Activated CD8-positive, alpha-beta memory T cell treated with anti-CD3 and anti-CD28 coated beads, Interleukin-2, amount 10 ng/mL, durations not matched to agents 7 days and 5 days (primary cell): ENCODE measurements at regions not wholly inside any gene's neighbourhood (a gene's known extent, or its start where the extent isn't known, plus 50 kb on each side); places are given as distances from the start of the nearest gene placed in this dataset.

ENCODE experiments used
- ATAC-seq: fragments of 150-1000 bp; cut with Tn5 transposase; one replicate; pipeline ENCODE4 v1.10.0; 2021; ENCODE audit warnings: moderate library complexity
- CTCF ChIA-PET: fragments of 350-600 bp; sonication (Branson Sonifier 250); formaldehyde crosslinking; loops from one replicate; lab custom pipeline; 2021; ENCODE audit warnings: antibody characterized with exemption; lab: Charles Lee
- DNase-seq: peaks from one replicate; pipeline ENCODE4 v3.0.0-alpha.2; 2020
- H3K27ac Mint-ChIP-seq: one replicate; pipeline ENCODE4 v1.8.0; 2021; ENCODE audit warnings: mild to moderate bottlenecking, mixed read lengths
- H3K27me3 Mint-ChIP-seq: one replicate; pipeline ENCODE4 v1.8.0; 2021; ENCODE audit warnings: mixed read lengths
- H3K36me3 Mint-ChIP-seq: one replicate; pipeline ENCODE4 v1.8.0; 2021; ENCODE audit warnings: mild to moderate bottlenecking, mixed read lengths
- H3K4me1 Mint-ChIP-seq: one replicate; pipeline ENCODE4 v1.8.0; 2021; ENCODE audit warnings: mixed read lengths
- H3K4me3 Mint-ChIP-seq: one replicate; pipeline ENCODE4 v1.8.0; 2021; ENCODE audit warnings: mild to moderate bottlenecking, moderate library complexity, mixed read lengths
- H3K9me3 Mint-ChIP-seq: one replicate; pipeline ENCODE4 v1.8.0; 2022; ENCODE audit warnings: low read depth, mixed read lengths

DNA sequence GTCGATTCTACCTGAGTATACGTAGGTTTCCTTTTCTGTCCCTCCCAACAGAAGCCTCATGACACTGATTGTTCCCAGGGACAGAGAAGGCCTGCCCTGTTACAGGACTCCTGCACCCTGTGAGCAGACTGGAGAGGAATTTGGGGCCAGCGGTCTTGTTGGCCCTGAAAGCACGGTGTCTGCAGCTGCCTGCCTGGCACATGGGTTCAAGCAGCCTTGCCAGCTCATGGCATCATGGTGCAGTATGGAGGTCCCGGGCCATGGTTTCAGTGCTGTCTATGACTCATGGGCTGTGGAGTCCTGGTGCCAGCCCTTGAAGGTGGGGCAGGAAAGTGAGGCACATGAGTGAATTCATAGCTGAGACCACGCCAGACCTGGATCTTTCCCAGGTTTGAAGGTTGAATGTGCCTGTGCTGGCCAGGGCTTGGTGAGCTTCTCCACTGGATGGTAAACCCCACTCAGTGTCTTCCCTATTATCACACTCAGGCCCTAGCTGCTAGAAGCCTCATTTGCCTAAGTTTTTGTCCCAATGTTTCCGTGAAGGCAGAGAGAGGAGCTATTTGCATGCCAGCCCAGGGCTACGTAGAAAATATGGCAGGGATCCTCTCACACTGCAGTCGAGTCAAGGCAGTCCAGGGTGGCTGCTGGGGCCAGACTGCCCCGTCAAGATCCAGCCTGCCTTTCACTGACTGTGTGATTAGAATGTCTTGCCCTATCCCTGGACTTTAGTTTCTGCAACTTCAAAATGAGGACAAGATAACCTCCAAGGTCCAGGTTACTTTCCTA, 277.2 kb upstream of the CCL2 start:
- Mint-ChIP-seq H3K4me3 (no peak overlapping the region), H3K27me3 (peaks cover 19% of the 10 kb centered on the region), H3K27ac (no peak overlapping the region), H3K36me3 (no peaks in the 10 kb centered on the region), H3K4me1 (no peaks in the 10 kb centered on the region), H3K9me3 (no peaks in the 10 kb centered on the region)
- CTCF ChIA-PET = no interaction called here
- DNase-seq (no peak), ATAC-seq (no peak)

DNA sequence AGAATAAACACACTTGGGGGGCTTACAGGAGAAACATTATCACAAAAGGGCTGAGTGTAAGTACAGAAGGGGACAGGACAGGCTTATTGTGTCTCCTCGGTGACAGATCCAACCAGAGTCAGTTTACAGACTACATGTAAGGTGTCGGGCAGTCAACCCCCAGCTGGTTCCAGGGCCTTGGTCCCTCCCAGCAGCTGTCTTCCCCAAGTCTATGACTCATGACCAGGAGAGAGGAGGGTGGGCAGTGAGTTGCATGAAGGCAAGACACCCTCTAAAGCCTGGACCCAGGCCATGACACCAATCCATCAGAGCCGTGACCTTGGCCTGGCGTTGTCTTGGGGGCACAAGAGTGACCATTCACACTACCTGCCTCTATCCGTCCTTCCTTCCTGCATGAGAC, 276.2 kb upstream of the CCL2 start:
- Mint-ChIP-seq H3K4me3 (no peak overlapping the region), H3K9me3 (no peaks in the 10 kb centered on the region), H3K27me3 (peaks cover 16% of the 10 kb centered on the region), H3K36me3 (no peaks in the 10 kb centered on the region), H3K4me1 (no peaks in the 10 kb centered on the region), H3K27ac (no peak overlapping the region)
- ATAC-seq (no peak), DNase-seq (no peak)
- CTCF ChIA-PET = interaction anchor here (1.1 kb wide), 1 partner anchor 14 kb away, joined by 4 read pairs; no protein-coding TSS in a partner anchor

- DNase-seq (peak; percentile 3), ATAC-seq (no peak)
- Mint-ChIP-seq H3K36me3 (no peaks in the 10 kb centered on the region), H3K27ac (no peak overlapping the region), H3K27me3 (peaks cover 9% of the 10 kb centered on the region), H3K9me3 (no peaks in the 10 kb centered on the region), H3K4me1 (no peaks in the 10 kb centered on the region), H3K4me3 (no peak overlapping the region)
- CTCF ChIA-PET = no interaction called here
Observed at GRCh38 chr17:33980193-33980592, 274.9 kb upstream of the CCL2 start.

- Mint-ChIP-seq H3K4me3 (no peak overlapping the region), H3K9me3 (no peaks in the 10 kb centered on the region), H3K27ac (no peak overlapping the region), H3K4me1 (no peaks in the 10 kb centered on the region), H3K36me3 (no peaks in the 10 kb centered on the region), H3K27me3 (peaks cover 2% of the 10 kb centered on the region)
- peak; percentile 22 for DNase-seq
- ATAC-seq = no peak
- CTCF ChIA-PET = no interaction called here
Observed at GRCh38 chr17:33981711-33982601, 273.1 kb upstream of the CCL2 start.

- Mint-ChIP-seq H3K4me3 (no peak overlapping the region), H3K4me1 (no peaks in the 10 kb centered on the region), H3K27ac (no peak overlapping the region), H3K36me3 (no peaks in the 10 kb centered on the region), H3K9me3 (no peaks in the 10 kb centered on the region), H3K27me3 (peaks cover 2% of the 10 kb centered on the region)
- CTCF ChIA-PET = no interaction called here
- DNase-seq (no peak), ATAC-seq (no peak)
Observed at GRCh38 chr17:33982909-33983308, 272.2 kb upstream of the CCL2 start.

GRCh38 chr17:33983824-33984574, 271.1 kb upstream of the CCL2 start:
- CTCF ChIA-PET = no interaction called here
- H3K27ac Mint-ChIP-seq = no peak overlapping the region
- ATAC-seq = no peak

GRCh38 chr17:33986088-33986487, 269.0 kb upstream of the CCL2 start:
- no peaks in the 10 kb centered on the region for H3K9me3 Mint-ChIP-seq
- no peaks in the 10 kb centered on the region for H3K4me1 Mint-ChIP-seq
- CTCF ChIA-PET = no interaction called here
- no peak overlapping the region for H3K4me3 Mint-ChIP-seq
- no peak for ATAC-seq
- no peak for DNase-seq
- H3K27ac Mint-ChIP-seq = no peak overlapping the region
- no peaks in the 10 kb centered on the region for H3K36me3 Mint-ChIP-seq
- H3K27me3 Mint-ChIP-seq = peaks cover 17% of the 10 kb centered on the region

More at GRCh38 chr17:33983824-33984574, 271.1 kb upstream of the CCL2 start:
- no peaks in the 10 kb centered on the region for H3K4me1 Mint-ChIP-seq
- no peak overlapping the region for H3K4me3 Mint-ChIP-seq
- peak; percentile 9 for DNase-seq
- H3K36me3 Mint-ChIP-seq = no peaks in the 10 kb centered on the region
- no peaks in the 10 kb centered on the region for H3K9me3 Mint-ChIP-seq
- H3K27me3 Mint-ChIP-seq = peaks cover 9% of the 10 kb centered on the region

- DNase-seq (no peak), ATAC-seq (no peak)
- CTCF ChIA-PET = no interaction called here
- H3K4me3 Mint-ChIP-seq = no peak overlapping the region
- no peaks in the 10 kb centered on the region for H3K9me3 Mint-ChIP-seq
- peaks cover 17% of the 10 kb centered on the region for H3K27me3 Mint-ChIP-seq
- H3K4me1 Mint-ChIP-seq = no peaks in the 10 kb centered on the region
- H3K36me3 Mint-ChIP-seq = no peaks in the 10 kb centered on the region
- H3K27ac Mint-ChIP-seq = no peak overlapping the region
Observed at GRCh38 chr17:33986566-33986965, 268.5 kb upstream of the CCL2 start.

DNA sequence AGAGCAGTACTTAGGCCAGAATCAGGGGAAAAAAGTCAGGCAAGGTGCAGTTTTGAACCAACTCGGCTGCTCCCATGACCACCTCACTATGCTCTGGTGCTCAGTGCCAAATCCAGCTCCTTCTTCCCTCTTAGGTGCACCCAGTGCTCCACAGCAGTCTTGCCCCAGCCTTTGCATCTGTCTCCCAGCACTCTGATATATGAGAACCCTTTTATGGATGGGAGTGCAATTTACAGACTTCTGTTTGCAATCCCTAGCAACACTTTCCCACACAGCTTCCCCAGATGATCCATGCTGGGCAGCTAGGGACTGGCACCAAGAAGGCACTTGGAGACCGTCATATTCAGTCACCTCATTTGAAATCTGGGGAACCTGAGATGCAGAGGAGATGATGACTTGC, 267.9 kb upstream of the CCL2 start:
- H3K27ac Mint-ChIP-seq = no peak overlapping the region
- DNase-seq (no peak), ATAC-seq (no peak)
- no peak overlapping the region for H3K4me3 Mint-ChIP-seq
- CTCF ChIA-PET = no interaction called here
- H3K36me3 Mint-ChIP-seq = no peaks in the 10 kb centered on the region
- no peaks in the 10 kb centered on the region for H3K9me3 Mint-ChIP-seq
- no peaks in the 10 kb centered on the region for H3K4me1 Mint-ChIP-seq
- peaks cover 17% of the 10 kb centered on the region for H3K27me3 Mint-ChIP-seq

- peaks cover 15% of the 10 kb centered on the region for H3K27me3 Mint-ChIP-seq
- no peak overlapping the region for H3K4me3 Mint-ChIP-seq
- CTCF ChIA-PET = no interaction called here
- no peaks in the 10 kb centered on the region for H3K4me1 Mint-ChIP-seq
- H3K9me3 Mint-ChIP-seq = no peaks in the 10 kb centered on the region
- ATAC-seq = no peak
- no peaks in the 10 kb centered on the region for H3K36me3 Mint-ChIP-seq
- no peak overlapping the region for H3K27ac Mint-ChIP-seq
- peak; percentile 9 for DNase-seq
Observed at GRCh38 chr17:33989361-33990148, 265.5 kb upstream of the CCL2 start.

DNA sequence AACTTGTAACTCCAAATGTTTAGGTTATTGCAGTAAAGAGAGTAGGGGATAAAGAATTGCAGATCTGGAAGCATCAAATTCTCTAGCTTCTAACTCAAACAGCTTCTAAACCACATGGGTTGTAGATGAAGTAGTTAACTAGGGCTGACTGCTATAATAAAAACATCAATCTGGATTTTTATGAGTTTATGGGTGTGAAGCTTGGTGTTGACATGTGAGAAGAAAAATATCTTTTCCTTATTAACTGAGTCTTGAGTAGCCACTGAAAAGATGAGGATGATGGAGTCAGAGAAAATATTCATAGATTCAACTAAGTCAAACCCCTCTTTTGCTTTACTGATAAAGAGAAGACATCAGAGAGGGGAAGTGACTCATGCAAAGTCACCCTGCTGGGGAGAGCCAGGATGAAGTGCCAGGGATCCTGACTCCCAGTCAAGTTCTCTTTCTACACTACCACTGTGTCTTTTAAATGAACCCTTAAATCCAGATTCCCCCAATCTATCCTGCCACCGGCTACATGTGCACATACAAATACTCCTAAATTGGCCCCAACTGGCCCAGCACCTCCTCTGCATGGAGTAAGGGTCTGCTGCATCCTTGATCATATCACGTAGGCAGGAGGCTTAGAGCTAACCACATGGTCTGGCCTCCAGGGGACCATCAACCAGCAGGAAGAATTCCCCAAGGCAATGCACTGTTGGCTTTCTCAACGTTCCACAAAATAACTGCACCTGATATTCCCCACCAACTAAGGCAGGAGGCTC, 264.0 kb upstream of the CCL2 start:
- Mint-ChIP-seq H3K27me3 (peaks cover 16% of the 10 kb centered on the region), H3K4me1 (no peaks in the 10 kb centered on the region), H3K27ac (no peak overlapping the region), H3K36me3 (no peaks in the 10 kb centered on the region), H3K4me3 (no peak overlapping the region), H3K9me3 (no peaks in the 10 kb centered on the region)
- CTCF ChIA-PET = no interaction called here
- no peak for ATAC-seq
- peak; percentile 16 for DNase-seq

GRCh38 chr17:33992113-33992512, 263.0 kb upstream of the CCL2 start:
- ATAC-seq = no peak
- Mint-ChIP-seq H3K27me3 (peaks cover 17% of the 10 kb centered on the region), H3K4me1 (no peaks in the 10 kb centered on the region), H3K36me3 (no peaks in the 10 kb centered on the region), H3K4me3 (no peak overlapping the region), H3K9me3 (no peaks in the 10 kb centered on the region), H3K27ac (no peak overlapping the region)
- CTCF ChIA-PET = no interaction called here
- DNase-seq = no peak
